ENCODE measurements at regions not wholly inside any gene's neighbourhood (a gene's known extent, or its start where the extent isn't known, plus 50 kb on each side); places are given as distances from the start of the nearest gene placed in this dataset.

DNA sequence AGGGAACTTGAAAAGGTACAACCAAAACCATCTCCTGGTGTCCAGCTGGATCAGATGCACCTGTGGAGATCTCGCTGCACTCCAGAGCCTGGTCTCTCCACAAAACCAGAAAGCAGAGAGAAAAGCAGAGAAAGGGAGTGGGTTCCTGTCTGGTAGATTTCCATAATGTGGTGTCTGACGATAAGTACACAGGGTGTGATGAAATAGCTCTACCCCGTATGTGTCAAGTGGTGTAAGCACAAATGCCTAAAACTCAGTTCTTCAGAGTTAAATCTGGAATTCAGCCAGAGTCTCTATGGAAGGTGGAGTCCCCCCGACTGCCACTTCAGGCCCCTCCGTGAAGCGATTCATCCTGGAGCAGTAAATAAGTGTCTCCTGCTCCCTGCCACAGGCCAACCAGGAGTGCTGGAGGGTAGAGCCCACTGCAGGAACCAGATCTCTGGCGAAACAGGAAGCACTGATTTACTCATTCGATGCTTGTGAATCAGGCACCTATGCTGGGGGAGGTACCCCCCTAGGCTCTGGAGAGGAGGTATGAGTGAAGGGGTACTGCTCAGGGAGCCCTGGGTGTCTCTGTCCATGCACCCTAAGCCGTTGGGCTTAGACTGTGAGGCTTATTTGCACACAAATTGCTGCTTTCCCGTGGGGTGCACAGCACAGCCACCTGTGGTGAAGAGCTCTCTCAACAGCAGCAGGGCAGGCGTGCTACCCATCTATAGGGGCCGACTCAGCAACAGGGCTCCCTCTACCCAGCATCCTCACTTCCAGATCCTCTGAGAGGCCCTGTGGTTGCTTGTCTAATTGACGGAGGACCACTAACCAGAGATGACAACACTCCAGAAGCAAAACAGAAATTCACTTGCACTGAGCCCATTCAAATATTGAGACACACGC lies 97.1 kb upstream of the MYOCD start:
- DNase-seq (ENCODE audit: low read depth): no peak
- TF ChIP-seq, protein P1, sequence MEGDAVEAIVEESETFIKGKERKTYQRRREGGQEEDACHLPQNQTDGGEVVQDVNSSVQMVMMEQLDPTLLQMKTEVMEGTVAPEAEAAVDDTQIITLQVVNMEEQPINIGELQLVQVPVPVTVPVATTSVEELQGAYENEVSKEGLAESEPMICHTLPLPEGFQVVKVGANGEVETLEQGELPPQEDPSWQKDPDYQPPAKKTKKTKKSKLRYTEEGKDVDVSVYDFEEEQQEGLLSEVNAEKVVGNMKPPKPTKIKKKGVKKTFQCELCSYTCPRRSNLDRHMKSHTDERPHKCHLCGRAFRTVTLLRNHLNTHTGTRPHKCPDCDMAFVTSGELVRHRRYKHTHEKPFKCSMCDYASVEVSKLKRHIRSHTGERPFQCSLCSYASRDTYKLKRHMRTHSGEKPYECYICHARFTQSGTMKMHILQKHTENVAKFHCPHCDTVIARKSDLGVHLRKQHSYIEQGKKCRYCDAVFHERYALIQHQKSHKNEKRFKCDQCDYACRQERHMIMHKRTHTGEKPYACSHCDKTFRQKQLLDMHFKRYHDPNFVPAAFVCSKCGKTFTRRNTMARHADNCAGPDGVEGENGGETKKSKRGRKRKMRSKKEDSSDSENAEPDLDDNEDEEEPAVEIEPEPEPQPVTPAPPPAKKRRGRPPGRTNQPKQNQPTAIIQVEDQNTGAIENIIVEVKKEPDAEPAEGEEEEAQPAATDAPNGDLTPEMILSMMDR (IDR thresholded peaks at IDR 0.05; ENCODE audit: insufficient read depth, low read depth, low read length): no peak
- Histone ChIP-seq H3K36me3 (ENCODE audit: control insufficient read depth, insufficient read depth, low read length) (no peaks in the 10 kb centered on the region), H3K4me3 (ENCODE audit: low read depth, low read length) (no peak overlapping the region), H3K27me3 (ENCODE audit: control insufficient read depth, insufficient read depth, low read length) (no peaks in the 10 kb centered on the region)
- ChIA-PET POLR2A (no interaction called here), CTCF (interaction anchor here (0.6 to 1.3 kb wide), 3 partner anchors 20 to 24 kb away, joined by 3 to 4 read pairs (median 3); no protein-coding TSS in a partner anchor)

DNA sequence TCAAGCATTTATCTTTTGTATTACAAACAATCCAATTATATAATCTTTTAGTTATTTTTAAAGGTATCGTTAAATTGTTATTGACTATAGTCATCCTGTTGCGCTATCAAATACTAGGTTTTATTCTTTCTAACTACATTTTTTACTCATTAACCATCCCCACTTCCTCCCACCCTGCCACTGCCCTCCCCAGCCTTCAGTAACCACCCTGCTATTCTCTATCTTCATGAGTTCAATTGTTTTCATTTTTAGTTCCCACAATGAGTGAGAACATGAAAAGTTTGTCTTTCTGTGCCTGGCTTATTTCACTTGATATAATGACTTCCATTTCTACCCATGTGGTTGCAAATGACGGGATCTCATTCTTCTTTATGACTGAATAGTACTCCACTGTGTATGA lies 94.1 kb upstream of the MYOCD start:
- Histone ChIP-seq H3K27me3 (ENCODE audit: control insufficient read depth, insufficient read depth, low read length) (no peaks in the 10 kb centered on the region), H3K36me3 (ENCODE audit: control insufficient read depth, insufficient read depth, low read length) (no peaks in the 10 kb centered on the region), H3K4me3 (ENCODE audit: low read depth, low read length) (no peak overlapping the region)
- CTCF ChIA-PET: no interaction called here
- POLR2A ChIA-PET: no interaction called here
- DNase-seq (ENCODE audit: low read depth): no peak
- TF ChIP-seq, protein P1 (IDR thresholded peaks at IDR 0.05; ENCODE audit: insufficient read depth, low read depth, low read length): no peak

DNA sequence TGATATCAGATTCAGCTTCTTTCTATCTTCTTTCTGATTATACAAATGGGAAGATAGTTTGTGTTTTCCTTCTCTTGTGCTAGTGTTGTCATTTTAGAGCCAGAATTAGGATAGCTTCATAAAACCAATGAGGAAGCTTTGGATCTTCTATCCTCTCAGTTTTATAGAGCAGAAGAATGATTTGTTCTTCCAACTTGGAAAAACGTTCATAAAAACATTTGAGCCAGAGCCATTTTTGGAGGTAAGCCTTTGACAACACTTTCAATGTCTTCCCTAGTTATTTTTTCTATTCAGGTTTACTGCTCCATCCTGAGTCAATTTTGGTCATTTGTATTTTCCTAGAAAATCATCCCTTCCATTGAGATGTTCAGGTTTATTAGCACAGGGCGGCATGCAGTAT lies 91.2 kb upstream of the MYOCD start:
- TF ChIP-seq, protein P1 (IDR thresholded peaks at IDR 0.05; ENCODE audit: insufficient read depth, low read depth, low read length): no peak
- ChIA-PET CTCF (interaction anchor here (0.9 kb wide), 1 partner anchor 326 kb away, joined by 3 read pairs; no protein-coding TSS in a partner anchor), POLR2A (no interaction called here)
- Histone ChIP-seq H3K27me3 (ENCODE audit: control insufficient read depth, insufficient read depth, low read length) (no peaks in the 10 kb centered on the region), H3K36me3 (ENCODE audit: control insufficient read depth, insufficient read depth, low read length) (no peaks in the 10 kb centered on the region), H3K4me3 (ENCODE audit: low read depth, low read length) (no peak overlapping the region)
- DNase-seq (ENCODE audit: low read depth): no peak

DNA sequence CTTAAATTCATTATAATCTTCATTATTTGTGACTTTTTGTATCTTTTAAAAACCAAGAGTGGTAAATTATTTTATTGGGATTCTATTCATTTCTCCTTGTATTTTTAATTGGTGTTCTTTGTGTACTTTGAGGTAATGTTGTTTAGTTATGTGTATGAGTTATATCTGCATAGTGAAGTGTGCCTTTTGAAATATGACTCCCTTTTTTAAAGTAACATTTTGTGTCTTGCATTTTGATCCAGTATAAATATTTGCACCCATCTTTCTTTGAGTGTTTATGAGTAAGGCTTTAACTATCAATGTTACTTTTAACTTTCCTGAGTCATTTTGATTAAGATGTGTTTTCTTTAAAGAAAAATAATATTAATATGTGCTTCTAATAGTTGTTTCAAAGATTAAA lies 90.0 kb upstream of the MYOCD start:
- POLR2A ChIA-PET: no interaction called here
- no peak overlapping the region for H3K4me3 ChIP-seq (ENCODE audit: low read depth, low read length)
- no peak for DNase-seq (ENCODE audit: low read depth)
- H3K36me3 ChIP-seq (ENCODE audit: control insufficient read depth, insufficient read depth, low read length): no peaks in the 10 kb centered on the region
- TF ChIP-seq, protein P1 (IDR thresholded peaks at IDR 0.05; ENCODE audit: insufficient read depth, low read depth, low read length): no peak
- H3K27me3 ChIP-seq (ENCODE audit: control insufficient read depth, insufficient read depth, low read length): no peaks in the 10 kb centered on the region; the same call in 1 of the 2 replicates
- CTCF ChIA-PET: no interaction called here

DNA sequence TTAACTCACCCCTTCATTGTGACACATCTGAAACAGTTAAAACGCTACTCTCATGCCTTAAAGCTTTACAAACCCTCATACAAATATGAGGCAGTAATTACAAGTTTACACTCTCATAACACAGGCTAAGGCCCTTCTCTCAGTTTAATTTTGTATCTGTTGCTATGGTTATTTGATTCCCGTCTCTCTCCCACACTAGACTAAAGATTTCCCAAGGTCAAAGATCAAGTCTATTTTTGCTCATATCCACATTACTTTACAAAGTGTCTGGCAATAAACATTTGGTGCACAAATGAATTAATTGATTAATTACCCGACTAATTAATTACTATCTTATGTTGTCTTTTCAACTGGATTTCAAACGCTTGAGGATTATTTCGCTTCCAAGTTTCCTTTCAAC lies 86.4 kb upstream of the MYOCD start:
- no peaks in the 10 kb centered on the region for H3K36me3 ChIP-seq (ENCODE audit: control insufficient read depth, insufficient read depth, low read length)

More for the DNA sequence above, 86.4 kb upstream of the MYOCD start:
- ChIA-PET CTCF (interaction anchor here (0.9 kb wide), 1 partner anchor 87 kb away, joined by 3 read pairs; no protein-coding TSS in a partner anchor), POLR2A (no interaction called here)
- no peak for DNase-seq (ENCODE audit: low read depth)
- TF ChIP-seq, protein P1 (IDR thresholded peaks at IDR 0.05; ENCODE audit: insufficient read depth, low read depth, low read length): no peak
- H3K27me3 ChIP-seq (ENCODE audit: control insufficient read depth, insufficient read depth, low read length): no peaks in the 10 kb centered on the region; the same call in 1 of the 2 replicates
- H3K4me3 ChIP-seq (ENCODE audit: low read depth, low read length): no peak overlapping the region

Measured in BJ (cell line).